HepG2 (cell line): ENCODE measurements at regions not wholly inside any gene's neighbourhood (a gene's known extent, or its start where the extent isn't known, plus 50 kb on each side); places are given as distances from the start of the nearest gene placed in this dataset.

ENCODE experiments used
- ATAC-seq: fragments of 200-7000 bp; cut with Tn5 transposase; 3 replicates; pipeline ENCODE4 v1.9.1; 2020; ENCODE audit warnings: mild to moderate bottlenecking, moderate library complexity
- BruUV-seq: library from RNA; stranded (reverse); fragments of 400-500 nt; replicated peaks from 2 replicates; lab custom pipeline; 2021; lab: Mats Ljungman, UMichigan
- CTCF ChIA-PET: fragments of 300-600 bp; formaldehyde crosslinking; extraction: SDS; loops from one replicate; lab custom pipeline; 2021; ENCODE audit warnings: low total read pairs, inconsistent platforms, low intra/inter-chr PET ratio; lab: Yijun Ruan, JAX
- POLR2A ChIA-PET: fragments of 350-600 bp; sonication (Branson Sonifier 250); formaldehyde crosslinking; loops from one replicate; lab custom pipeline; 2020; ENCODE audit warnings: antibody characterized with exemption, inconsistent platforms; lab: Yijun Ruan, JAX
- DNase-seq: peaks from one replicate; pipeline ENCODE4 v3.0.0-alpha.2; 2015; ENCODE audit warnings: low spot score
- FAIRE-seq: peaks from 3 replicates; lab custom pipeline; 2011; peaks lifted over from hg19 to GRCh38; lab: Jason Lieb, UNC
- H2AFZ ChIP-seq: one replicate; pipeline ENCODE4 v1.6.1; 2011; ENCODE audit warnings: low read length, inconsistent platforms
- H3K27ac ChIP-seq: fragments of 300-600 bp; 3 replicates; pipeline ENCODE4 v1.8.0; 2011; ENCODE audit warnings: mixed run types, mild to moderate bottlenecking, mixed read lengths, low read length, inconsistent platforms; ENCODE audit not compliant: insufficient read depth; ENCODE audit errors: extremely low read length
- H3K27me3 ChIP-seq, 2 experiments: fragments of 200-600 bp in 1 of 2; 2 replicates in 1 of 2; 3 replicates in 1 of 2; pipeline versions ENCODE4 v1.6.0 to v1.8.0; 2011; ENCODE audit warnings: low read length in 2 of 2, mild to moderate bottlenecking in 2 of 2, moderate library complexity in 2 of 2, inconsistent platforms in 1 of 2; ENCODE audit not compliant: insufficient read depth in 2 of 2, control insufficient read depth in 1 of 2
- H3K36me3 ChIP-seq, 2 experiments: fragments of 200-600 bp in 1 of 2; replicated peaks in 1 of 2; 2 replicates in 1 of 2; 3 replicates in 1 of 2; pipeline versions ENCODE4 v1.5.1 to v1.8.0; 2011; ENCODE audit warnings: low read length in 2 of 2, inconsistent platforms in 1 of 2; ENCODE audit not compliant: insufficient read depth in 2 of 2, control insufficient read depth in 1 of 2
- H3K4me1 ChIP-seq: 2 replicates; pipeline ENCODE4 v1.5.1; 2012; ENCODE audit warnings: low read length, inconsistent platforms; ENCODE audit not compliant: insufficient read depth
- H3K4me2 ChIP-seq: 2 replicates; pipeline ENCODE4 v1.6.0; 2011; ENCODE audit warnings: low read depth, low read length, inconsistent platforms
- H3K4me3 ChIP-seq, 3 experiments: fragments of 200-600 bp in 1 of 3; sonication (generic), shearing (Covaris generic) in 1 of 3; replicated peaks in 1 of 3; 2 replicates each; pipeline ENCODE4 v1.5.1; 2011 to 2016; ENCODE audit warnings: low read length in 3 of 3, inconsistent platforms in 2 of 3, low read depth in 2 of 3, mild to moderate bottlenecking in 2 of 3, control low read depth in 1 of 3, mixed read lengths in 1 of 3; ENCODE audit not compliant: insufficient read depth in 1 of 3
- H3K79me2 ChIP-seq: one replicate; pipeline ENCODE4 v1.6.1; 2011; ENCODE audit warnings: low read length, inconsistent platforms; ENCODE audit not compliant: insufficient read depth
- H3K9ac ChIP-seq: 2 replicates; pipeline ENCODE4 v1.6.0; 2011; ENCODE audit warnings: mild to moderate bottlenecking, low read depth, low read length, inconsistent platforms; ENCODE audit not compliant: insufficient read depth
- H3K9me3 ChIP-seq: 2 replicates; pipeline ENCODE4 v1.5.1; 2012; ENCODE audit warnings: mild to moderate bottlenecking, low read length
- H4K20me1 ChIP-seq: 2 replicates; pipeline ENCODE4 v1.6.0; 2011; ENCODE audit warnings: inconsistent platforms, mild to moderate bottlenecking, low read length, moderate library complexity; ENCODE audit not compliant: insufficient read depth
- CEBPZ ChIP-seq: IDR thresholded peaks from 2 replicates; pipeline ENCODE4 v1.6.1; 2012; ENCODE audit warnings: low read length, improper control_type of control experiment
- HINFP ChIP-seq: sonication (generic); formaldehyde crosslinking; IDR thresholded peaks from 2 replicates; pipeline ENCODE4 v1.4.0; 2020; ENCODE audit warnings: low read depth, mild to moderate bottlenecking, missing genetic modification reagents
- HOXA9 ChIP-seq: sonication (generic); formaldehyde crosslinking; IDR thresholded peaks from 2 replicates; pipeline ENCODE4 v1.8.1; 2022; ENCODE audit warnings: missing genetic modification reagents, mild to moderate bottlenecking, moderate library complexity, borderline replicate concordance
- KDM2A ChIP-seq: sonication (generic); formaldehyde crosslinking; IDR thresholded peaks from 2 replicates; pipeline ENCODE4 v1.4.0; 2020; ENCODE audit warnings: low read depth, missing genetic modification reagents, borderline replicate concordance
- MAFG ChIP-seq: sonication (generic); formaldehyde crosslinking; IDR thresholded peaks from 2 replicates; pipeline ENCODE4 v1.5.1; 2020; ENCODE audit warnings: mild to moderate bottlenecking, missing genetic modification reagents
- MAZ ChIP-seq, 2 experiments: sonication (generic) in 1 of 2; formaldehyde crosslinking in 1 of 2; IDR thresholded peaks; 2 replicates each; pipeline versions ENCODE4 v1.5.0 to v1.6.1; 2012 to 2020; ENCODE audit warnings: low read depth in 2 of 2, mild to moderate bottlenecking in 2 of 2, borderline replicate concordance in 1 of 2, improper control_type of control experiment in 1 of 2, low read length in 1 of 2, missing genetic modification reagents in 1 of 2, moderate library complexity in 1 of 2
- POLR2A ChIP-seq, 2 experiments: IDR thresholded peaks; 2 replicates each; pipeline ENCODE4 v1.6.1; 2011; ENCODE audit warnings: low read depth in 2 of 2, low read length in 2 of 2, mild to moderate bottlenecking in 1 of 2, moderate library complexity in 1 of 2; ENCODE audit not compliant: insufficient read depth in 1 of 2
- ZNF564 ChIP-seq: sonication (generic); formaldehyde crosslinking; IDR thresholded peaks from 2 replicates; pipeline ENCODE4 v1.8.1; 2023; ENCODE audit warnings: mild to moderate bottlenecking, missing genetic modification reagents
- ZNF576 ChIP-seq: sonication (generic); formaldehyde crosslinking; IDR thresholded peaks from 2 replicates; pipeline ENCODE4 v1.4.0; 2020; ENCODE audit warnings: mild to moderate bottlenecking, missing genetic modification reagents
- ZNF746 ChIP-seq: sonication (generic); formaldehyde crosslinking; IDR thresholded peaks from 2 replicates; pipeline ENCODE4 v1.8.0; 2022; ENCODE audit warnings: mild to moderate bottlenecking, missing genetic modification reagents
- ZNF770 ChIP-seq: sonication (generic); formaldehyde crosslinking; IDR thresholded peaks from 2 replicates; pipeline ENCODE4 v1.5.0; 2020; ENCODE audit warnings: mild to moderate bottlenecking, missing genetic modification reagents
- WGBS: methylation state at CpG from one replicate; pipeline ENCODE4 v1.1.6; 2017; ENCODE audit warnings: low lambda C conversion rate; 5-methylcytosine and 5-hydroxymethylcytosine counted together
- in situ Hi-C: cut with HindIII; loops from 2 replicates; pipeline ENCODE4 v1.10.0; 2017; ENCODE audit warnings: low pct_unique_long_range_greater_than_20kb; ENCODE audit not compliant: extremely low pct_ligation_motif_present
- intact Hi-C: fragments of 100-400 bp; cut with micrococcal nuclease; formaldehyde crosslinking; loops from one replicate; pipeline ENCODE4 v1.10.0; 2022; ENCODE audit not compliant: unreplicated experiment

- DNase-seq (no peak), FAIRE-seq (no peak), ATAC-seq (no peak)
- no peak overlapping the region for H3K4me2 ChIP-seq
- H3K27me3 ChIP-seq: peaks cover 0 to 5% of the 10 kb centered on the region in 2 experiments; a peak in 2 of 5 replicates
- no peaks in the 10 kb centered on the region for H3K9me3 ChIP-seq
- under 1% methylated on average over 10 of the region's 10 CpGs for WGBS
- H3K4me1 ChIP-seq: no peaks in the 10 kb centered on the region
- POLR2A ChIA-PET: no interaction called here
- H3K4me3 ChIP-seq: no peak overlapping the region
- intact Hi-C loops: no loop called here
- TF ChIP-seq CEBPZ: no peak
- BruUV-seq: no TSS peak
- H3K36me3 ChIP-seq: no peaks in the 10 kb centered on the region
- no peak overlapping the region for H3K27ac ChIP-seq
- H3K9ac ChIP-seq: no peak overlapping the region
- in situ Hi-C loops: no loop called here
- CTCF ChIA-PET: no interaction called here
- no peaks in the 10 kb centered on the region for H4K20me1 ChIP-seq
- H2AFZ ChIP-seq: no peak overlapping the region
- no peaks in the 10 kb centered on the region for H3K79me2 ChIP-seq
These were observed 358.3 kb downstream of the ZNF516 start for GRCh38 chr18:76136701-76137100.

DNA sequence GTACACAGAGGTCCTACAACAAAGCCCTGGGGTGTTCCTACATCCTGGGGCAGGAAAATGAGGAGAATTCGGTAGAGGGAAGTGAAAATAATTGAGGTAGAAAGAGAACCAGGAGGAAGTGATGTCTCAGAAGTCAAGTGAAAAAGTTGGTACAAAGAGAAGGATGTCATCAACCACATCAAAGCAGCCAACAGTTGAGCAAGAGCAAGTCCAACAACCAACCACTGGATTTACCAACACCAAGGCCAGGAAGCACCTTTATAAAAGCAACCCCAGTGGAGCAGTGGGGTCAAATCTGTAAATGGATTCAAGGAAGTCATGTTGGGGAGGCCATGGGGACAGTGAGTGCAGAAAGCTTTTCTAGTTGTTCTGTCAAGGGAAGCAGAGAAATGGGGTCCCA lies 360.4 kb downstream of the ZNF516 start:
- no peak overlapping the region for H3K4me2 ChIP-seq
- no peak for ATAC-seq
- H3K4me3 ChIP-seq: no peak overlapping the region
- FAIRE-seq: no peak
- H4K20me1 ChIP-seq: no peaks in the 10 kb centered on the region
- H3K9ac ChIP-seq: no peak overlapping the region
- peaks cover 0 to 5% of the 10 kb centered on the region in 2 experiments; a peak in 2 of 5 replicates for H3K27me3 ChIP-seq
- WGBS: 0% methylated on average over 1 of the region's 1 CpG
- no peaks in the 10 kb centered on the region for H3K36me3 ChIP-seq
- no TSS peak for BruUV-seq
- intact Hi-C loops (no loop called here), in situ Hi-C loops (no loop called here)
- no peak overlapping the region for H3K27ac ChIP-seq
- H3K4me1 ChIP-seq: no peaks in the 10 kb centered on the region
- CTCF ChIA-PET: no interaction called here
- no peaks in the 10 kb centered on the region for H3K79me2 ChIP-seq
- no peak for DNase-seq
- no peaks in the 10 kb centered on the region for H3K9me3 ChIP-seq
- POLR2A ChIA-PET: no interaction called here
- no peak overlapping the region for H2AFZ ChIP-seq
- TF ChIP-seq MAFG (CRISPR knock-in tag) (no peak), MAZ (IDR thresholded peaks at IDR 0.05; ENCODE audit: borderline replicate concordance, low read depth, low read length) (no peak), MAZ (CRISPR knock-in tag; IDR thresholded peaks at IDR 0.05; ENCODE audit: low read depth) (no peak), ZNF576 (CRISPR knock-in tag) (no peak), ZNF746 (no peak), KDM2A (CRISPR knock-in tag) (no peak), ZNF770 (no peak), ZNF564 (CRISPR knock-in tag) (no peak), HINFP (CRISPR knock-in tag) (no peak), POLR2A (IDR thresholded peaks at IDR 0.05; ENCODE audit: insufficient read depth in 1 of 2, low read depth in 2 of 2, low read length in 2 of 2) (no peak), HOXA9 (CRISPR knock-in tag) (no peak)
